MG63 (cell line): ENCODE measurements at regions not wholly inside any gene's neighbourhood (a gene's known extent, or its start where the extent isn't known, plus 50 kb on each side); places are given as distances from the start of the nearest gene placed in this dataset.

ENCODE experiments used
- DNase-seq: peaks from one replicate; pipeline ENCODE4 v3.0.0-alpha.2; 2020
- H3K27me3 ChIP-seq: fragments of 250-450 bp; sonication (Bioruptor Pico); 2 replicates; pipeline ENCODE4 v1.5.1; 2020; ENCODE audit warnings: mild to moderate bottlenecking, moderate library complexity
- H3K36me3 ChIP-seq: fragments of 250-450 bp; sonication (Bioruptor Pico); 2 replicates; pipeline ENCODE4 v1.5.1; 2020; ENCODE audit warnings: mild to moderate bottlenecking, moderate library complexity
- H3K4me3 ChIP-seq: fragments of 250-450 bp; sonication (Bioruptor Pico); 2 replicates; pipeline ENCODE4 v1.5.1; 2020; ENCODE audit warnings: mild to moderate bottlenecking, moderate library complexity
- H3K9me3 ChIP-seq: fragments of 250-450 bp; sonication (Bioruptor Pico); 2 replicates; pipeline ENCODE4 v1.5.1; 2020; ENCODE audit warnings: mild to moderate bottlenecking, moderate library complexity

GRCh38 chr5:88957013-88957412 lies 74.0 kb upstream of the MEF2C start:
- no peaks in the 10 kb centered on the region for H3K27me3 ChIP-seq
- H3K4me3 ChIP-seq: no peak overlapping the region
- no peaks in the 10 kb centered on the region for H3K9me3 ChIP-seq
- H3K36me3 ChIP-seq: no peaks in the 10 kb centered on the region
- no peak for DNase-seq

GRCh38 chr5:88956416-88956815 lies 73.4 kb upstream of the MEF2C start:
- Histone ChIP-seq H3K4me3 (no peak overlapping the region), H3K27me3 (no peaks in the 10 kb centered on the region), H3K36me3 (no peaks in the 10 kb centered on the region), H3K9me3 (no peaks in the 10 kb centered on the region)
- DNase-seq: no peak

GRCh38 chr5:88955403-88955802 lies 72.4 kb upstream of the MEF2C start:
- DNase-seq: no peak
- Histone ChIP-seq H3K4me3 (no peak overlapping the region), H3K9me3 (no peaks in the 10 kb centered on the region), H3K36me3 (no peaks in the 10 kb centered on the region), H3K27me3 (no peaks in the 10 kb centered on the region)

GRCh38 chr5:88954511-88954910 lies 71.5 kb upstream of the MEF2C start:
- H3K36me3 ChIP-seq: no peaks in the 10 kb centered on the region
- H3K4me3 ChIP-seq: no peak overlapping the region
- no peaks in the 10 kb centered on the region for H3K9me3 ChIP-seq
- DNase-seq: no peak
- no peaks in the 10 kb centered on the region for H3K27me3 ChIP-seq

GRCh38 chr5:88952996-88953643 lies 70.1 kb upstream of the MEF2C start:
- Histone ChIP-seq H3K27me3 (no peaks in the 10 kb centered on the region), H3K4me3 (no peak overlapping the region), H3K9me3 (no peaks in the 10 kb centered on the region), H3K36me3 (no peaks in the 10 kb centered on the region)
- no peak for DNase-seq

GRCh38 chr5:88952344-88952743 lies 69.4 kb upstream of the MEF2C start:
- H3K36me3 ChIP-seq: no peaks in the 10 kb centered on the region

GRCh38 chr5:88951457-88951856 lies 68.5 kb upstream of the MEF2C start:
- Histone ChIP-seq H3K36me3 (no peaks in the 10 kb centered on the region), H3K4me3 (no peak overlapping the region), H3K27me3 (no peaks in the 10 kb centered on the region), H3K9me3 (no peaks in the 10 kb centered on the region)
- no peak for DNase-seq

More at GRCh38 chr5:88952344-88952743, 69.4 kb upstream of the MEF2C start:
- no peak overlapping the region for H3K4me3 ChIP-seq
- no peaks in the 10 kb centered on the region for H3K27me3 ChIP-seq
- DNase-seq: no peak
- H3K9me3 ChIP-seq: no peaks in the 10 kb centered on the region

- H3K9me3 ChIP-seq: no peaks in the 10 kb centered on the region
- H3K27me3 ChIP-seq: no peaks in the 10 kb centered on the region
- no peak overlapping the region for H3K4me3 ChIP-seq
- no peak for DNase-seq
- no peaks in the 10 kb centered on the region for H3K36me3 ChIP-seq
These were observed 66.0 kb upstream of the MEF2C start for GRCh38 chr5:88948746-88949600.

- Histone ChIP-seq H3K4me3 (no peak overlapping the region), H3K36me3 (no peaks in the 10 kb centered on the region), H3K27me3 (no peaks in the 10 kb centered on the region), H3K9me3 (no peaks in the 10 kb centered on the region)
- DNase-seq: peak; percentile 86
These were observed 62.0 kb upstream of the MEF2C start for GRCh38 chr5:88944751-88945531.

- Histone ChIP-seq H3K4me3 (no peak overlapping the region), H3K27me3 (no peaks in the 10 kb centered on the region), H3K9me3 (no peaks in the 10 kb centered on the region), H3K36me3 (no peaks in the 10 kb centered on the region)
- no peak for DNase-seq
These were observed 58.6 kb upstream of the MEF2C start for GRCh38 chr5:88941581-88941980.

- no peaks in the 10 kb centered on the region for H3K9me3 ChIP-seq
- no peaks in the 10 kb centered on the region for H3K27me3 ChIP-seq
- no peak overlapping the region for H3K4me3 ChIP-seq
- no peak for DNase-seq
- H3K36me3 ChIP-seq: no peaks in the 10 kb centered on the region
These were observed 57.7 kb upstream of the MEF2C start for GRCh38 chr5:88940713-88941112.

GRCh38 chr5:88939300-88939699 lies 56.3 kb upstream of the MEF2C start:
- Histone ChIP-seq H3K27me3 (no peaks in the 10 kb centered on the region), H3K36me3 (no peaks in the 10 kb centered on the region), H3K4me3 (no peak overlapping the region), H3K9me3 (no peaks in the 10 kb centered on the region)
- DNase-seq: no peak

- Histone ChIP-seq H3K9me3 (no peaks in the 10 kb centered on the region), H3K36me3 (no peaks in the 10 kb centered on the region), H3K4me3 (no peak overlapping the region), H3K27me3 (no peaks in the 10 kb centered on the region)
- no peak for DNase-seq
These were observed 55.5 kb upstream of the MEF2C start for GRCh38 chr5:88938488-88938887.

- Histone ChIP-seq H3K9me3 (no peaks in the 10 kb centered on the region), H3K27me3 (no peaks in the 10 kb centered on the region), H3K4me3 (no peak overlapping the region), H3K36me3 (no peaks in the 10 kb centered on the region)
- no peak for DNase-seq
These were observed 54.4 kb upstream of the MEF2C start for GRCh38 chr5:88937406-88937805.

GRCh38 chr5:88934439-88934838 lies 51.5 kb upstream of the MEF2C start:
- Histone ChIP-seq H3K9me3 (no peaks in the 10 kb centered on the region), H3K27me3 (no peaks in the 10 kb centered on the region), H3K36me3 (no peaks in the 10 kb centered on the region), H3K4me3 (no peak overlapping the region)
- DNase-seq: no peak
